GM18508 (cell line): ENCODE measurements at regions not wholly inside any gene's neighbourhood (a gene's known extent, or its start where the extent isn't known, plus 50 kb on each side); places are given as distances from the start of the nearest gene placed in this dataset.
"Not testable (repeated sequence)": the region's sequence is repeated elsewhere in the genome, so short reads cannot be mapped to it uniquely, and the experiment has no call there.

ENCODE experiments used
- ATAC-seq: cut with Tn5 transposase; IDR thresholded peaks from one replicate; pipeline ENCODE4 v1.9.1; 2021; ENCODE audit warnings: moderate number of reproducible peaks; ENCODE audit not compliant: insufficient read depth, unreplicated experiment

DNA sequence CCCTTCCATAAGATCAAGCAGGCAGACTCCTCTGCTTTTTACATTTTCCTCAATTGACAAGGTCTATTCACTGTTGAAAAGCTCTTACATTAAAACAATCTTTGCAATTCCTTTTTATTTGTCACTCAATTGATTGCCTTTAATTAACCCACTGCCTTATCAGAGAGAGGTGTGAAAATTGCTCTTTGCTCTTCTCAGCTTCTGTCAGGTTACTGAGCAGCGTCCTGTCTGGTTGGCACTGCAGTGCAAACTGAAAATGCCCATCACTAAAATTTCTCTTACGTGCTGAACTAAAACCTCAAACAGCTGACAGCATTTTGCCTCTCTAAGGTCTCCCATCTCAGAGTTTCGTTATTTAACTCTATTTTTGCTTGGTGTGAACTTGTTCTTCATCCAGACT, 504.1 kb upstream of the ATXN7L3B start:
- ATAC-seq = no peak

GRCh38 chr12:74039138-74039537, 498.5 kb upstream of the ATXN7L3B start:
- not testable (repeated sequence) for ATAC-seq

GRCh38 chr12:74043343-74043742, 494.3 kb upstream of the ATXN7L3B start:
- ATAC-seq = no peak

- no peak for ATAC-seq
Measured at GRCh38 chr12:74049348-74049747, 488.3 kb upstream of the ATXN7L3B start.

GRCh38 chr12:74051848-74052247, 485.8 kb upstream of the ATXN7L3B start:
- ATAC-seq = no peak

- no peak for ATAC-seq
Measured at GRCh38 chr12:74066476-74066875, 471.2 kb upstream of the ATXN7L3B start.

GRCh38 chr12:74071182-74071581, 466.5 kb upstream of the ATXN7L3B start:
- ATAC-seq = no peak

- ATAC-seq = no peak
Measured at GRCh38 chr12:74076918-74077317, 460.7 kb upstream of the ATXN7L3B start.

- no peak for ATAC-seq
Measured at GRCh38 chr12:74105434-74105833, 432.2 kb upstream of the ATXN7L3B start.

DNA sequence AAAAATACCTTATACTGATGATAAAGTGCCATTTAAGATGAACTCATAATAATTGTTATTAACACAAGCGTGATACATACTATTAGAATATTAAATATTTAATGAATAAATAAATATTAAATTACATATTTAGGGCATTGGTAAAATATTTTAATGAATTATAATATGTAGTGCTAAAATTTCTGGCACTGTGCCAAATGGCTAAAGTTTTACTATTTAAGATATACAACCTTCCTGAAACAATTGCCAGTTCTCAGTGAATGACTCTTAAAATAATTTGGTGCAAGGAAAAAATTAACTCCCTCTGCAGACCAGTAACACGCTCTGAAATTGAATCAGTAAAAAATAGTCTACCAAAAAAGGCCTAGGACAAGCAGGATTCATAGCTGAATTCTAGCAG, 428.9 kb upstream of the ATXN7L3B start:
- no peak for ATAC-seq

DNA sequence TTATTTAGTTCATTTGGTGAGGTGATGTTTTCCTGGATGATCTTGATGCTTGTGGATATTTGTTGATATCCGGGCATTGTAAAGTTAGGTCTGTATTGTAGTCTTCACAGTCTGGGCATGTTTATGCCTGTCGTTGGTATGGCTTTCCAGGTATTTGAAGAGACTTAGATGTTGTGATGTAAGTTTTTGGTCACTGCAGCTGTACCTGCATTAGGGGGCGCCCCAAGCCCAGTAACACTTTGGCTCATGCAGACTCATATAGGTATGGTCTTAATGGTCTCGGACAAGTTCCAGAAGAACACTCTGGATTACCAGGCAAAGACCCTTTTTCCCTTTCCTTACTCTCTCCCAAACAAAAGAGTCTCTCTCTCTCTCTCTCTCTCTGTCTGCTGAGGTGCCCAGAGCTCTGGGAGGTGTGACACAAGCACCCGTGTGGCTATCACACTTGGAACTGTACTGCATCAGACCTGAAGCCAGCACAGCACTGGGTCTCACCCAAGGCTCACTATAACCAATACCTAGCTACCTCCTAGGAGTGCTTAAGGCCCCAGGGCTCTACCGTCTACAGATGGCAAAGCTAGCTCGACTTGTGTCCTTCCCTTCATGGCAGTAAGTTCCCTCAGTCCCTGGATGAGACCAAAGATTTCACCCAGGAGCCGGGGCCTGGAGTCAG, 425.8 kb upstream of the ATXN7L3B start:
- no peak for ATAC-seq

- no peak for ATAC-seq
Measured at GRCh38 chr12:74119811-74120362, 417.7 kb upstream of the ATXN7L3B start.

DNA sequence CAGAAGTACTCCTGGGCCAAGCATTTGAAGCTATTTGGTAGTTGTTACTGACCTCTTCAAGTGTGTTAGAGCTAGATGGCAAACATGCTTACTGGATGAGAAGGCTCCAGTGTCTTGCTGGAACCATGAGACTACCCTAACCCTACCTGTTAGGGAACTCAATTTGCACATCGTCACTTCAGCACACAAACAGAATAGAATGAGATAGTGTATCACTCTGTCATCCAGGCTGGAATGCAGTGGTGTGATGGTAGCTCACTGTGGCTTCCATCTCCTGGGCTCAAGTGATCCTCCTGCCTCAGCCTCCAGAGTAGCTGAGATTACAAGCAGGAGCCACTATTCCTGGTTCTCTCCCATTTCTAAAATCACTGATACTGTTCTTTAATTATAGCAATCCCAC, 417.0 kb upstream of the ATXN7L3B start:
- ATAC-seq = no peak

DNA sequence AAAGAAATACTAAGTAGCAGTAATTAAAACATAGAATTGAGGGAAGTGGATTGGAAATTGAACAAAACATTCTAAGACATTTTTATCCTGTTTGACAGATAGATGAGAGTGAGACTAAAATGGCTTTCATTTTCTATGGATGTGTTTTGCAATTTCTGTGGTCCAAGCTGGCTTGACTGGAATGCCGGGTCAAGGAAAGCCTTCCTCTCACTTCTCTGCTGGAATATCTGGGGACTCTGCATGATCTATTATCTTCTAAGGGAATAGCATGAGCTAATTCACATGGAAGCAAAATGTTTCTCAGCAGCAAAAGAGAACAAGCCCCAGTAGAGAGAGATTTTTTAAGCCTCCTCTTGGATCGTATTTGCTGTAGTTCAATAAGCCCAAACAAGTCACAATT, 407.9 kb upstream of the ATXN7L3B start:
- ATAC-seq = no peak

- ATAC-seq = no peak
Measured at GRCh38 chr12:74144396-74144795, 393.2 kb upstream of the ATXN7L3B start.

- ATAC-seq = no peak
Measured at GRCh38 chr12:74145328-74145727, 392.3 kb upstream of the ATXN7L3B start.

- ATAC-seq = no peak
Measured at GRCh38 chr12:74148849-74149248, 388.8 kb upstream of the ATXN7L3B start.

GRCh38 chr12:74152370-74152769, 385.3 kb upstream of the ATXN7L3B start:
- ATAC-seq = no peak

GRCh38 chr12:74166096-74166495, 371.5 kb upstream of the ATXN7L3B start:
- no peak for ATAC-seq

- no peak for ATAC-seq
Measured at GRCh38 chr12:74169607-74170006, 368.0 kb upstream of the ATXN7L3B start.

DNA sequence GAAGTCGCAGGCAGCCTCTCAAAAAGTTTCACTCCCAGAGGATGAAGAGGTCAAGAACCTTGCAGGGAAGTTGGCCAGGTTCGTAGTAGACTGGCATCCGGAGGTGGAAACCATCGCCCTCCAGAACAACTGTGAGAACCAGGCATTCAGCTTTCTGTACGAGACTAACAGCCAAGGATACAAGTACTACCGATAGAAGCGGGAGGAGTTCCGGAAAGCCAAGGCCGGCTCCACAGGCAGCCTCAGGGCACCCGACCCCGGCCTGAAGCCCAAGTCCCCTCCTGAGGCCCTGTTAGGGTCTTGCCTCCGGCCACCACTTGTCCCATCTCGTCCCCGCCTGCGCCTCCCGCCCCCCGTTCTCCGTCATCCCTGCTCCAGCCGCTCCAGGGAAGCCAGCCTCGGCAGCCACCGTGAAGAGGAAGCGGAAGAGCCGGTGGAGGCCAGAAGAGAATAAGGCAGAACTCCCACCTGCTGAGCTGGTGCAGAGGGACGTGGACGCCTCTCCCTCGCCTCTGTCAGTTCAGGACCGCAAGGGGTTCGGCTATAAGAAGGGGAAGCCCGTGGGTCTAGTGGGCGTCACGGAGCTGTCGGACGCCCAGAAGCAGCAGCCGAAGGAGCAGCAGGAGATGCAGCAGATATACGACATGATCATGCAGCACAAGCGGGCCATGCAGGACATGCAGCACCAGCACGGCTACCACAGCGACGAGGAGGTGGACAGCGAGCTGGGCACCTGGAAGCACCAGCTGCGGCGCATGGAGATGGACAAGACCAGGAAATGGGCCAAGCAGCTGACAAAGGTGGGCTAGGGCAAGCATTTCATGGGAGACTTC, 366.8 kb upstream of the ATXN7L3B start:
- ATAC-seq = no peak
